Esophagus squamous epithelium (tissue), 4 donors: ENCODE measurements at regions not wholly inside any gene's neighbourhood (a gene's known extent, or its start where the extent isn't known, plus 50 kb on each side); places are given as distances from the start of the nearest gene placed in this dataset.

ENCODE experiments used
- CTCF ChIP-seq, 6 experiments: fragments of 450-650 bp in 4 of 6; fragments of 200-600 bp in 2 of 6; sonication (generic) in 2 of 6; IDR thresholded peaks; one replicate each; pipeline ENCODE4 v1.5.1; 2016 to 2019; ENCODE audit warnings: antibody characterized with exemption in 6 of 6, mild to moderate bottlenecking in 4 of 6, moderate library complexity in 4 of 6
- POLR2A ChIP-seq, 4 donors: fragments of 450-650 bp; IDR thresholded peaks; one replicate each; pipeline ENCODE4 v1.6.1; 2017; ENCODE audit warnings: antibody characterized with exemption in 4 of 4, mild to moderate bottlenecking in 4 of 4, moderate library complexity in 3 of 4

GRCh38 chr14:80084196-80084595, 127.1 kb downstream of the DIO2 start:
- TF ChIP-seq CTCF (IDR thresholded peaks at IDR 0.05) (no peak), POLR2A (IDR thresholded peaks at IDR 0.05) (no peak)
